Liver (tissue), 6 donors: ENCODE measurements at regions not wholly inside any gene's neighbourhood (a gene's known extent, or its start where the extent isn't known, plus 50 kb on each side); places are given as distances from the start of the nearest gene placed in this dataset.
A peak's percentile ranks its signal among the peaks of the same experiment; 100 is the strongest.
"Not testable (repeated sequence)": the region's sequence is repeated elsewhere in the genome, so short reads cannot be mapped to it uniquely, and the experiment has no call there.

Experiments used
- DNase-seq: peaks from one replicate; pipeline ENCODE4 v3.0.0-alpha.2; 2017; ENCODE audit warnings: low spot score
- H3K27ac ChIP-seq, 2 donors: one replicate each; pipeline ENCODE4 v1.7.0; 2013; ENCODE audit warnings: inconsistent platforms in 2 of 2, low read length in 2 of 2, control low read depth in 1 of 2, low read depth in 1 of 2, mild to moderate bottlenecking in 1 of 2
- H3K27me3 ChIP-seq, 4 donors: one replicate each; pipeline versions ENCODE4 v1.6.1 to v1.7.0; 2013; ENCODE audit warnings: low read length in 3 of 4, inconsistent platforms in 1 of 4, mild to moderate bottlenecking in 1 of 4, moderate library complexity in 1 of 4; ENCODE audit not compliant: control insufficient read depth in 4 of 4, insufficient read depth in 4 of 4
- H3K36me3 ChIP-seq, 4 donors: one replicate each; pipeline versions ENCODE4 v1.6.1 to v1.7.0; 2013; ENCODE audit warnings: low read length in 3 of 4, mild to moderate bottlenecking in 3 of 4, low read depth in 1 of 4, moderate library complexity in 1 of 4; ENCODE audit not compliant: control insufficient read depth in 4 of 4, insufficient read depth in 3 of 4
- H3K4me1 ChIP-seq, 4 donors: one replicate each; pipeline versions ENCODE4 v1.6.1 to v1.7.0; 2013; ENCODE audit warnings: low read length in 3 of 4, mild to moderate bottlenecking in 3 of 4, moderate library complexity in 1 of 4; ENCODE audit not compliant: control insufficient read depth in 4 of 4, insufficient read depth in 4 of 4
- H3K4me3 ChIP-seq, 3 donors: one replicate each; pipeline versions ENCODE4 v1.6.1 to v1.7.0; 2013; ENCODE audit warnings: low read length in 3 of 3, control low read depth in 1 of 3, low read depth in 1 of 3, mild to moderate bottlenecking in 1 of 3
- H3K9ac ChIP-seq, 2 donors: one replicate each; pipeline ENCODE4 v1.7.0; 2013; ENCODE audit warnings: low read length in 2 of 2, mild to moderate bottlenecking in 2 of 2, moderate library complexity in 2 of 2, control low read depth in 1 of 2, low read depth in 1 of 2
- H3K9me3 ChIP-seq, 4 donors: one replicate each; pipeline versions ENCODE4 v1.6.1 to v1.7.0; 2013; ENCODE audit warnings: low read length in 3 of 4; ENCODE audit not compliant: control insufficient read depth in 4 of 4
- WGBS: extraction: QIAGEN DNeasy Blood & Tissue Kit; methylation state at CpG from one replicate; pipeline ENCODE4 v1.1.7; 2013; 5-methylcytosine and 5-hydroxymethylcytosine counted together
- donor health status: healthy.
- donor health status: healthy.
- donor health status: healthy.

- WGBS: 61% methylated on average over 6 of the region's 6 CpGs
Measured at GRCh38 chr17:20867436-20867937, 175.3 kb downstream of the USP22 start.

GRCh38 chr17:20867938-20868661 lies 174.7 kb downstream of the USP22 start:
- H3K4me1 ChIP-seq, H3K36me3 ChIP-seq, H3K27ac ChIP-seq, H3K9me3 ChIP-seq, H3K27me3 ChIP-seq, DNase-seq, H3K4me3 ChIP-seq, H3K9ac ChIP-seq: not testable (repeated sequence)
- WGBS: 91% methylated on average over 25 of the region's 25 CpGs

More at GRCh38 chr17:20867436-20867937, 175.3 kb downstream of the USP22 start:
- not testable (repeated sequence) for H3K9me3 ChIP-seq, H3K27me3 ChIP-seq, H3K9ac ChIP-seq, H3K4me1 ChIP-seq, H3K4me3 ChIP-seq, H3K36me3 ChIP-seq, H3K27ac ChIP-seq
- peak; percentile 37 for DNase-seq

GRCh38 chr17:20868662-20869007 lies 174.2 kb downstream of the USP22 start:
- not testable (repeated sequence) for H3K9me3 ChIP-seq, H3K36me3 ChIP-seq, H3K4me1 ChIP-seq, H3K27ac ChIP-seq, DNase-seq, H3K27me3 ChIP-seq, H3K4me3 ChIP-seq, H3K9ac ChIP-seq
- 79% methylated on average over 8 of the region's 8 CpGs for WGBS

GRCh38 chr17:20873173-20873572 lies 169.6 kb downstream of the USP22 start:
- not testable (repeated sequence) for H3K4me1 ChIP-seq, H3K27me3 ChIP-seq, H3K9me3 ChIP-seq, H3K9ac ChIP-seq, H3K4me3 ChIP-seq, H3K36me3 ChIP-seq, DNase-seq, H3K27ac ChIP-seq
- WGBS: 78% methylated on average over 4 of the region's 4 CpGs

GRCh38 chr17:20873688-20874328 lies 169.0 kb downstream of the USP22 start:
- not testable (repeated sequence) for H3K4me1 ChIP-seq, H3K4me3 ChIP-seq, H3K27me3 ChIP-seq, H3K9me3 ChIP-seq, DNase-seq, H3K36me3 ChIP-seq, H3K27ac ChIP-seq, H3K9ac ChIP-seq
- WGBS: 68% methylated on average over 5 of the region's 5 CpGs

- H3K4me3 ChIP-seq, H3K27ac ChIP-seq, DNase-seq, H3K9me3 ChIP-seq, H3K4me1 ChIP-seq, H3K9ac ChIP-seq, H3K36me3 ChIP-seq, H3K27me3 ChIP-seq: not testable (repeated sequence)
- WGBS: 66% methylated on average over 1 of the region's 1 CpG
Measured at GRCh38 chr17:20877384-20877783, 165.4 kb downstream of the USP22 start.
